Skin of body (tissue), 1 donor: ENCODE measurements at regions not wholly inside any gene's neighbourhood (a gene's known extent, or its start where the extent isn't known, plus 50 kb on each side); places are given as distances from the start of the nearest gene placed in this dataset.
"Not testable (repeated sequence)": the region's sequence is repeated elsewhere in the genome, so short reads cannot be mapped to it uniquely, and the experiment has no call there.

Source experiments
- DNase-seq: peaks from one replicate; lab custom pipeline; 2025; lab: John Stamatoyannopoulos, UW

DNA sequence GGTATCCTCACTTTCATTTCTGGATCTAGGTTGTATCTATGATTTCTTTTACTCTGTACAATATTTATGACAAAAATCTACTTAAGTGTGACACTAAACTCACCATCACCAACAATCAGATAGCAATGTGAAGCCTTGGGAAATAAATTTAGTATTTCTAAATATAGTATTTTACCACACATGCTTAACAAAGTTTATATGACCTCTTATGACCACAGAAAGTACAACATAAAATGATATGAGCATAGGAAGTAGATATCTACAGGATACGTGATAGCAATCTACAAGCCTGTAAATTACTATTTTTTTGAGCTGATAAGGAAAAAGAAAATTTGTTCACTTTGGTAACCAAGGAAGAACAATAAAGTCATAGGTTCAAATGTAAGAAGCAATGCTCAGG is 910.4 kb upstream of the CITED2 start:
- no peak for DNase-seq

- DNase-seq, result no peak
Observed at GRCh38 chr6:140283197-140283596, 908.7 kb upstream of the CITED2 start.

- DNase-seq, result no peak
Observed at GRCh38 chr6:140281767-140282166, 907.3 kb upstream of the CITED2 start.

- DNase-seq, result no peak
Observed at GRCh38 chr6:140281236-140281635, 906.8 kb upstream of the CITED2 start.

DNA sequence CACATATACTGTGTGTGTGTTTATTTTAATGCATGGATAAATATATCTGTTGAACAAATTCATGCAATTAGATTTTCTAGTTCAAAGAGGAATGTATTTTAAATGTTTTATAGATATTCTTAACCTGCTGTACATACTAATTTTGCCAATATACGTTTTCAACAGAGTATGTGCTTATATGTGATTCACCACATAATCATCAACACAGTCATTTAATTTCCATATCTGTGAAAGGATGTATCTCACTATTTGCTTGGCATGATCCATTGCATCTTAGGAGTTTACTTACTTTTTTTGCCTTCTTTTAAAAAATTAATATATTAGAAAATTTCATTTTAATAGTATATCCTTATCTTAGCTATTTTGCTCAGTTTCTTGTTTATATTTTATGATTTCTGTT is 902.3 kb upstream of the CITED2 start:
- no peak for DNase-seq

DNA sequence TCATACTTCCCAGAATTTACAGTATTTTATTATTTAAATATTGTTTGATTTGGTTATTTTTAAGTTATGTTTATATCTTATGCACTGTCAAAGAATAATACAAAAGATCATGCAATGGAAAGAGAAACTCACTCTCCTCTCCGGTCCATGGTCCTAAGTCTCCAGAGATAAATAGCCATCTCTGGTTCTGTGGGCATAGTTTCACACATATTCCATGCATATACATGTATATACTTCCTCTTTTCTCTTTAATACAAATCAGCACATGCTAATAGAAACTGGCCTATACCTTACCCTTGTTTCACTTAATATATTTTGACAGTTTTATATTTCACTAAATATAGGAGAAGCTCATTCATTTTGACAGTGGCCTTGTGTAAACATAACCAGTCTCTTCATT is 901.7 kb upstream of the CITED2 start:
- DNase-seq, result no peak

- no peak for DNase-seq
Observed at GRCh38 chr6:140275725-140276124, 901.3 kb upstream of the CITED2 start.

GRCh38 chr6:140274548-140274947 is 900.1 kb upstream of the CITED2 start:
- DNase-seq, result no peak

DNA sequence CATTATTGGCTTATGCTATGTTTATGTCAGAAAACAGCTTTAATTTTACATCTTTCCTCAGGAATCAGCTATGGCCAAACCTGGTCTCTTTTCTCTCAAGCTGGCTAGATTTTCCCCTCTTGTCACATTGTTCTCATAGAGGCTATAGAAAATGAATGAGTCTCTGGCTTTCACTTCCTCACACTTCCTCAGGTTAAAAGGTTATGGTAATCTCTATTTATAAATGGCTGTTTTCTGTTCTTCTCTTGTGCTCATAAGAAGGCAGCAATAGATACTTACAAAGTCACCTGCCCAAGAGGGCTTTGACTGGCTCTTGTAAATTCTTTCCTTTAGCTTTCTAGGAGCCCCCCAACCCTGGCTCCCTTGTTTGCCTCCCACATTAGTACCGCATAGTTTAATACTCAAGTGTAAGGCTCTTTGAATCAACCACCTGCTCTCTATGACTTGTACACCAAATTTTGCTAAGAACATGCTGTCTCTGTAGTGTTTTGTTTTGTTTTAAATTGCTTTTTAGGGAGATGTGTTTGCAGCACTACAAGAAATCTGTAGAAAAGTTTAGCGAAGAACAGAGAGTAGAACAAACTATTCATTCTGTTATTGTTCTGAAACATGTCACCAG is 897.4 kb upstream of the CITED2 start:
- DNase-seq, result no peak

GRCh38 chr6:140269591-140270165 is 895.2 kb upstream of the CITED2 start:
- DNase-seq, result no peak

DNA sequence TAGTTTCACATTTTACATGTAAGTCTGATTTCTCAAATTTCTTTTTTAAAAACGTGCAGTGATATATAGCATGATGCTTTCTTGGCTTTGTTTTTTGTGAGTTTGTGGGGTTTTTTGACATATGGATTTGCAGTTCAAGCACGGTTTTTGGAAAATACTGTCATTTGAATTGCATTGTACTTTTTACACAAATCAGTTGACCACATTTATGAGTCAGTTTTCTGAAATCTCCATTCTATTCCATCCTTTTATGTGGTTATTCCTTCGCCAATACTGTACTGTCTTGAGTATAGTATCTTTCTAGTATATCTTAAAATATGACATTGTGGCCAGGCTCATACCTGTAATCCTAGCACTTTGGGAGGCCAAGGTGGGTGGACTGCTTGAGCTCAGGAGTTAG is 890.0 kb upstream of the CITED2 start:
- DNase-seq, result no peak

GRCh38 chr6:140258302-140258701 is 883.9 kb upstream of the CITED2 start:
- DNase-seq, result not testable (repeated sequence)

GRCh38 chr6:140256248-140256647 is 881.8 kb upstream of the CITED2 start:
- DNase-seq, result no peak

GRCh38 chr6:140253096-140253495 is 878.6 kb upstream of the CITED2 start:
- DNase-seq, result no peak

DNA sequence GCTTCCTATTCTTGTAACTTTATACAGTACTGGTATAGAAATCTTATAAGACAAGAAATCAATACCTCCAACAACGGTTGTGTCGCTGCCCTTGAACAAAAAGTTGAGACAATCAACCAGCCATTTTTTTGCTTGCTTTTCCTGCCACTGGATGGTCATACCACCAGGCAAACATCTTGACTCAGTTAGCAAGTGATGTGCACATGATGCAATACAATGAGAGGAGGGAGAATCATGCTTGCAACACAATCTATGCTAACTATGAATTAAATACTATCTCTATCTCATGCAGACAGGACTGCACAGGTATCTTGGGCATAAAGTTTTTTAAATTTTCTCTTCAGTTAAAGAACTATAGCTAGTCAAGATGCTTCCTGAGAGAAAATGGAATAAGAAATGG is 877.7 kb upstream of the CITED2 start:
- no peak for DNase-seq

- DNase-seq, result no peak
Observed at GRCh38 chr6:140245296-140246040, 871.0 kb upstream of the CITED2 start.

DNA sequence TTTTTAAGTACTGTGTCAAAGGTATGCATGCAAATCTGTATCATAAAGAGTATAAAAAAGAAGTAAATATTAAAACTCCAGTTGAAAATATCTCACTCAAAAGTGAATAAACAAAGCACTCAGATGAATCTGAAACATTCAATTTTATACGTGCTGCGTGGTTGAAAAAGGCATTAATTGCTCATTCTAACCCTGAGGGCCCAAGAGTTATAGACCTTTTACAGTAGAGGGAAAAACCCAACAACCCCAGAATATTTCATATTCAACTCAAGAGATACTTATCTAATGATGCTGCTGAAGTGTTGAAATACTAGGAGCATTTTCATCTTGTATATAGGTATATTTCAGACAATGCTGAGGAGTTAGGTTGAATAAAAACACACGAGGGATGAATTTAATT is 862.8 kb upstream of the CITED2 start:
- no peak for DNase-seq

DNA sequence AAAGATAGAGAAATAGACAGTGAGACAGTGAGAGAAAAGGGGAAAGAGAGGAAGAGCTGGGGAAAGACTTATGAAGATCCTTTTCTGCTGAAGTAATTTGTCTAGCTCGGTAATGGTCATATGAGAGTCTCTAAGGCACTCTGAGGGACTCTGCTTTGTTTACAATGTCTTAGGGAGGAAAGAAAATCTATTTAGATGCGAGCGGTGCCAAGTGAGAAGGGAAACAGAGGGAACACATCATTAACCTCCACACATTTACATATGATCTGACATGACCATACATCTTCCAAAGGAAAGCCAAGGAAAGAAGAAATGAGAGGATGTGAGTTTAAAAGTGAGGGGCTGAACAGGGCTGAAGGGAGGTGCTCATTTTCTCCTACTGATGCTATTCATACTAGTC is 862.3 kb upstream of the CITED2 start:
- DNase-seq, result no peak

- DNase-seq, result no peak
Observed at GRCh38 chr6:140230282-140230681, 855.8 kb upstream of the CITED2 start.

DNA sequence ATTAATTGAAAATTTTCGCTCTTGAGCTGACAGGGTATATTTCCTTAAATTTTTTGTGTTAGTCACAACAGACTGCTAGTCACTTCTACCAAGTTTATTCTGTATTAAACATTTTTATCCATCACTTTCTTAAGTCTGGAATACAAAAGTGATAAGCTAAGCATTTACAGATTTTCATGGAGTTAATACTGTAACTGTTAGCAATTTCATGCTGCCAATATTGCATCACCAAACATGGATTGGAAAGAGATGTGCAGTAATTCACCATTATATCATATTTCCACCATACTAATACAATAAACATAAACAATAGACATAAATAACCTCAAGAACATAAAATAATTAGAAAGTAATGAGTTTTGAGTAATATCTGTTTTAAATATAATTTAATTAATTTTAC is 854.0 kb upstream of the CITED2 start:
- no peak for DNase-seq

DNA sequence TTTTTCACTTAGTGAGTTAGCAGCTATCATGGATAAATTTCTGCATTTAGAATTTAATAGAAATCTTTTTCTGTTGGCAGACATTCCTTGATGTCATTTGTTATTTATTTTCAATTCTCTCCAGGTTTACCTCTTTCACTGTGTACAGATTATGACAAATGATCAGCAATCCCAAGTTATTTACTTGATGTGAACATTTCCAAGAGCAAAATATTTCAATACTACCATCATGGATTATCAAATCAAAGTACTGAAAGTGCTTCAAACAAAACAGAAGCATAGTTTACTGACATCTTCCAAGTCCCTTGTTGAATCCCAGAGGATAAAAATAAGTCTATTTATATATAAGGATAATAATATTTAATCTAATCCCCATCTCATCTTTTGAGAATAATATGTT is 852.2 kb upstream of the CITED2 start:
- DNase-seq, result no peak

GRCh38 chr6:140225701-140226436 is 851.4 kb upstream of the CITED2 start:
- DNase-seq, result no peak
